ENCODE measurements at regions not wholly inside any gene's neighbourhood (a gene's known extent, or its start where the extent isn't known, plus 50 kb on each side); places are given as distances from the start of the nearest gene placed in this dataset.

DNA sequence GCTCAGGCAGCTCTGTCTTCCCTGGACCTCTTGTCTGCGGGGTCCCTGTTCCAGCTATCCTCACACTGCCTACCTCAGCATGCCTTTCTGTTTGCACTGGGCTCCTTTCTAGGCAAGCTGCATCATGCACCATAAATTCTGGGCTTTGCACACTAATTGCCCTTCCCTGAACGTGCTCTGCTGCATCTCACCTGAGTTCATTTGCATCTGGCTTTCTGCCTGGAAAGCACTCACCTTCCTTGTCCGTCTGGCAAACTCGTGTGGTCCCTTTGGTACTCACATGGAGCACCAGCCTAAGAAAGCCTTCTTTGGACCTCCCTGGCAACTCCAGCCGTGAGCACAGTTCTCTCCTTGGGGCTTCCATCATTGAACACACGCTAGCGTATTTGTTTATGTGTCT, 365.6 kb downstream of the SV2B start:
- no peak overlapping the region for H3K27ac ChIP-seq (ENCODE audit: extremely low read length, insufficient read depth, low read length)
- H3K4me3 ChIP-seq (replicated peaks in 1 of 3; ENCODE audit: insufficient read depth in 1 of 3, low read depth in 2 of 3, low read length in 3 of 3), result no peak overlapping the region
- H2AFZ ChIP-seq (ENCODE audit: low read length), result no peak overlapping the region
- WGBS (ENCODE audit: low lambda C conversion rate), result 18% methylated on average over 7 of the region's 7 CpGs
- no peaks in the 10 kb centered on the region for H3K36me3 ChIP-seq (replicated peaks in 1 of 2; ENCODE audit: control insufficient read depth in 1 of 2, insufficient read depth in 2 of 2, low read length in 2 of 2)
- no peaks in the 10 kb centered on the region for H3K4me1 ChIP-seq (ENCODE audit: insufficient read depth, low read length)
- DNase-seq (ENCODE audit: low spot score) (no peak), FAIRE-seq (no peak), ATAC-seq (no peak)
- no peaks in the 10 kb centered on the region for H4K20me1 ChIP-seq (ENCODE audit: insufficient read depth, low read length)
- TF ChIP-seq, protein P1, sequence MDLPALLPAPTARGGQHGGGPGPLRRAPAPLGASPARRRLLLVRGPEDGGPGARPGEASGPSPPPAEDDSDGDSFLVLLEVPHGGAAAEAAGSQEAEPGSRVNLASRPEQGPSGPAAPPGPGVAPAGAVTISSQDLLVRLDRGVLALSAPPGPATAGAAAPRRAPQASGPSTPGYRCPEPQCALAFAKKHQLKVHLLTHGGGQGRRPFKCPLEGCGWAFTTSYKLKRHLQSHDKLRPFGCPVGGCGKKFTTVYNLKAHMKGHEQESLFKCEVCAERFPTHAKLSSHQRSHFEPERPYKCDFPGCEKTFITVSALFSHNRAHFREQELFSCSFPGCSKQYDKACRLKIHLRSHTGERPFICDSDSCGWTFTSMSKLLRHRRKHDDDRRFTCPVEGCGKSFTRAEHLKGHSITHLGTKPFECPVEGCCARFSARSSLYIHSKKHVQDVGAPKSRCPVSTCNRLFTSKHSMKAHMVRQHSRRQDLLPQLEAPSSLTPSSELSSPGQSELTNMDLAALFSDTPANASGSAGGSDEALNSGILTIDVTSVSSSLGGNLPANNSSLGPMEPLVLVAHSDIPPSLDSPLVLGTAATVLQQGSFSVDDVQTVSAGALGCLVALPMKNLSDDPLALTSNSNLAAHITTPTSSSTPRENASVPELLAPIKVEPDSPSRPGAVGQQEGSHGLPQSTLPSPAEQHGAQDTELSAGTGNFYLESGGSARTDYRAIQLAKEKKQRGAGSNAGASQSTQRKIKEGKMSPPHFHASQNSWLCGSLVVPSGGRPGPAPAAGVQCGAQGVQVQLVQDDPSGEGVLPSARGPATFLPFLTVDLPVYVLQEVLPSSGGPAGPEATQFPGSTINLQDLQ (CRISPR knock-in tag; IDR thresholded peaks at IDR 0.05), result no peak
- TF ChIP-seq KDM6A (CRISPR knock-in tag; IDR thresholded peaks at IDR 0.05; ENCODE audit: low read depth), result no peak
- TF ChIP-seq IRF2 (CRISPR knock-in tag; IDR thresholded peaks at IDR 0.05), result no peak
- TF ChIP-seq ZNF792 (CRISPR knock-in tag; IDR thresholded peaks at IDR 0.05), result no peak
- in situ Hi-C loops (cut with HindIII; ENCODE audit: extremely low pct_ligation_motif_present, low pct_unique_long_range_greater_than_20kb) (no loop called here), intact Hi-C loops (cut with micrococcal nuclease; ENCODE audit: unreplicated experiment) (no loop called here)
- H3K4me2 ChIP-seq (ENCODE audit: low read depth, low read length), result no peak overlapping the region
- no peaks in the 10 kb centered on the region for H3K9me3 ChIP-seq (ENCODE audit: low read length)
- H3K9ac ChIP-seq (ENCODE audit: insufficient read depth, low read depth, low read length), result no peak overlapping the region
- CTCF ChIA-PET (ENCODE audit: low intra/inter-chr PET ratio, low total read pairs), result no interaction called here
- POLR2A ChIA-PET, result no interaction called here
- BruUV-seq (replicated peaks), result no TSS peak
- no peaks in the 10 kb centered on the region for H3K27me3 ChIP-seq (ENCODE audit: control insufficient read depth in 1 of 2, insufficient read depth in 2 of 2, low read length in 2 of 2)
- no peaks in the 10 kb centered on the region for H3K79me2 ChIP-seq (ENCODE audit: insufficient read depth, low read length)

DNA sequence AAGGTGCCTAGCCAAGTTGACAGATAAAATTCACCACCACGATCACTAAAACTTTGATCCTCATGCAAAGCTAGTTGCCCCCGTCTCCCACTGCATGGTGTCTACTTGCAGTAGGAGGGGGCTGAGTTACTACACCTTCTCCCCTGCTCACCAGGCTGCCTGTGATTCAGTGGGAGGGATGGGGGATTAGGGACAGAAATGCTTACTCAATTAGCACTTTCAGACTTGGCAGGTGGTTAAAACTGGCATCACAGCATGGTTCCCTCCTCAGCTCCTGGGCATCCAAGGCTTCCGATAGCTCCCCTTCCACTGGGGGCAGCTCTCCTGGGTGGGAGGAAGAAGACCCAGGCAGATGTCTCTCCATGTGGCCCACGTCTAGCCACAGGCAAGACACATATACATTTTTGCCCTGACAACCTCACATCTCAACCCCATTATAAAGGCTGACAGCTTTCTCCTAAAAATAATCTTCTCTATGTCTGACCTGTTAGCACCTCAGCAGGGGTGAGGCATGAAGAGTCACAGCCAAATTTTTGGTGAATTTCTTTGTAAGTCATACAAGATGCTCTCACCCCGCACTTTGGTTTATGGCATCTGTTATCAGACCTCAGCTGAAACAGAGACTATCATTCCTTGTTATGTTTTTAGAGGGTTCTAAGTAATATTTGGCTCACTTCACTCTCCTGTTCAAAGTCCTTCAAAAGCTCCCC, 369.0 kb downstream of the SV2B start:
- Histone ChIP-seq H3K9me3 (ENCODE audit: low read length) (no peaks in the 10 kb centered on the region), H2AFZ (ENCODE audit: low read length) (no peak overlapping the region), H3K27ac (ENCODE audit: extremely low read length, insufficient read depth, low read length) (no peak overlapping the region), H4K20me1 (ENCODE audit: insufficient read depth, low read length) (no peaks in the 10 kb centered on the region), H3K9ac (ENCODE audit: insufficient read depth, low read depth, low read length) (no peak overlapping the region), H3K27me3 (ENCODE audit: control insufficient read depth in 1 of 2, insufficient read depth in 2 of 2, low read length in 2 of 2) (no peaks in the 10 kb centered on the region), H3K36me3 (replicated peaks in 1 of 2; ENCODE audit: control insufficient read depth in 1 of 2, insufficient read depth in 2 of 2, low read length in 2 of 2) (no peaks in the 10 kb centered on the region), H3K4me3 (replicated peaks in 1 of 3; ENCODE audit: insufficient read depth in 1 of 3, low read depth in 2 of 3, low read length in 3 of 3) (no peak overlapping the region), H3K4me2 (ENCODE audit: low read depth, low read length) (no peak overlapping the region), H3K79me2 (ENCODE audit: insufficient read depth, low read length) (no peaks in the 10 kb centered on the region), H3K4me1 (ENCODE audit: insufficient read depth, low read length) (no peaks in the 10 kb centered on the region)
- in situ Hi-C loops (cut with HindIII; ENCODE audit: extremely low pct_ligation_motif_present, low pct_unique_long_range_greater_than_20kb), result no loop called here
- FAIRE-seq (no peak), DNase-seq (ENCODE audit: low spot score) (no peak), ATAC-seq (no peak)
- TF ChIP-seq ZNF75D (CRISPR knock-in tag; IDR thresholded peaks at IDR 0.05; ENCODE audit: borderline replicate concordance), result no peak
- TF ChIP-seq MTA3 (CRISPR knock-in tag; IDR thresholded peaks at IDR 0.05), result no peak
- no peak for TF ChIP-seq GTF3A (CRISPR knock-in tag; conservative IDR thresholded peaks at IDR 0.05)
- WGBS (ENCODE audit: low lambda C conversion rate), result 41% methylated on average over 3 of the region's 5 CpGs
- ChIA-PET POLR2A (no interaction called here), CTCF (ENCODE audit: low intra/inter-chr PET ratio, low total read pairs) (no interaction called here)
- intact Hi-C loops (cut with micrococcal nuclease; ENCODE audit: unreplicated experiment), result no loop called here
- BruUV-seq (replicated peaks), result no TSS peak

Measured in HepG2 (cell line).